Islet precursor cell (in vitro differentiated cells): ENCODE measurements at regions not wholly inside any gene's neighbourhood (a gene's known extent, or its start where the extent isn't known, plus 50 kb on each side); places are given as distances from the start of the nearest gene placed in this dataset.
"Not testable (repeated sequence)": the region's sequence is repeated elsewhere in the genome, so short reads cannot be mapped to it uniquely, and the experiment has no call there.

ENCODE experiments used
- DNase-seq: peaks from one replicate; pipeline ENCODE4 v3.0.0-alpha.2; 2018

GRCh38 chr6:12525276-12525675 is 191.3 kb upstream of the PHACTR1 start:
- no peak for DNase-seq

DNA sequence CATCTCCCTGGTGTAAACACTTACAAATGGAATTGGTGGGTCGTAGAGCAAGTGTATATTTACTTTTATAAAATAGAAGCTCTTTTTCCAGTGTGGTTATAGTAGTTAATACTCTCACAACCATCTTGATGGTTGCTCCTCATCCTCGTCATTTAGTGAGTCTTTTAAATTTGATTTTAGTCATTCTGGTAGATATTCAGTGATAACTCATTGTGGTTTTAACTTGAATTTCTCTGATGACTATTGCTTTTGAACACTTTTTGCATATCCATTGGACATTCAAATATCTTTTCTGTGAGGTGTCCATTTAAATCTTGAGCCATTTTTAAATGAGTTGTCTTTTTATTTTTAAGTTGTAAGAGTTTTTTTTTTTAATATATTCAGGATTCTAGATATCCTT is 189.2 kb upstream of the PHACTR1 start:
- DNase-seq, result no peak

- DNase-seq, result no peak
Observed at GRCh38 chr6:12528136-12528535, 188.4 kb upstream of the PHACTR1 start.

- peak; percentile 94 for DNase-seq
Observed at GRCh38 chr6:12528581-12529363, 187.8 kb upstream of the PHACTR1 start.

GRCh38 chr6:12529364-12530019 is 187.1 kb upstream of the PHACTR1 start:
- DNase-seq, result peak; percentile 81

DNA sequence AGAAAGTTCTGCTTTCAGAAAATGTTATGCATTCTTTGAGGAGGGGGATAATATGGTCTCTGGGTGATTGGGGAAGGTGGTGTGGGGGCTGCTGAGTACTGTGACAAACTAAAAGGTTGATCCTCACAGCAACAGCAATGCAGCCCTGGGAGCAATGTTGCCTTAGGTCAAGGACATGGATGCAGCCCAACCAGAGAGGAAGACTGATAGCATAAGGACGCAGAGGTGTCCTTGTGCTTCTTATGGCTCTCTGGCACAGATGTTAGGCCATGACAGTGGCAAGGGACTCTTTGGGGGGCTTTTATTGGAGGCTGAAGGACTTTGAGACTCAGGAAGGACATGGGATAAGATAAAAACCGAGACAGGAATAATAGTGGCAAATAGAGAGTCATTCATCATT is 186.2 kb upstream of the PHACTR1 start:
- DNase-seq, result no peak

- no peak for DNase-seq
Observed at GRCh38 chr6:12533586-12533985, 183.0 kb upstream of the PHACTR1 start.

- no peak for DNase-seq
Observed at GRCh38 chr6:12534069-12534853, 182.3 kb upstream of the PHACTR1 start.

GRCh38 chr6:12535586-12536314 is 180.8 kb upstream of the PHACTR1 start:
- DNase-seq, result no peak

- no peak for DNase-seq
Observed at GRCh38 chr6:12536416-12536815, 180.2 kb upstream of the PHACTR1 start.

GRCh38 chr6:12537389-12537788 is 179.2 kb upstream of the PHACTR1 start:
- no peak for DNase-seq

DNA sequence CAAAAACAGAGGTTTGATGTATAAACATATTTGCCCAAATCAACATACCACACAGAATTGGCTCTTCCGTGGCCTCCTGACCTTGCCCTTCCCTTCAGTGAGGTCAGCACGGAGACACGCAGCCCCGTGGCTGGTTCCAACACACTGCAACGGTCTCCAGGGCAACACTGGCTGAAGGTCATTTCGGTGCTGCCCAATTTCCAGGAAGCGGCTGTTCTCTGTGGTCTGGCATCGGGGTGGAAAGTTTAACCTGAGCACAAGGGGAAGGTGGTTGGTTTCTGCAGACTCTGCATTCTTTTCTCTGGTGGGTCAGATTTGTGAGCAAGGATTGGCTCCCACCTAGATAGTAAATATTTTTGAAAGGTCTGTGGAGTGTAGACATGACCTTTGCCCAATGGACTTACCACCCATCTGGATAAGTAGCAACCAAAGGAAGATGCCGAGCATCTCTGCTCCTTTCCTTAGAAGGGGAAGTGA is 177.6 kb upstream of the PHACTR1 start:
- no peak for DNase-seq

DNA sequence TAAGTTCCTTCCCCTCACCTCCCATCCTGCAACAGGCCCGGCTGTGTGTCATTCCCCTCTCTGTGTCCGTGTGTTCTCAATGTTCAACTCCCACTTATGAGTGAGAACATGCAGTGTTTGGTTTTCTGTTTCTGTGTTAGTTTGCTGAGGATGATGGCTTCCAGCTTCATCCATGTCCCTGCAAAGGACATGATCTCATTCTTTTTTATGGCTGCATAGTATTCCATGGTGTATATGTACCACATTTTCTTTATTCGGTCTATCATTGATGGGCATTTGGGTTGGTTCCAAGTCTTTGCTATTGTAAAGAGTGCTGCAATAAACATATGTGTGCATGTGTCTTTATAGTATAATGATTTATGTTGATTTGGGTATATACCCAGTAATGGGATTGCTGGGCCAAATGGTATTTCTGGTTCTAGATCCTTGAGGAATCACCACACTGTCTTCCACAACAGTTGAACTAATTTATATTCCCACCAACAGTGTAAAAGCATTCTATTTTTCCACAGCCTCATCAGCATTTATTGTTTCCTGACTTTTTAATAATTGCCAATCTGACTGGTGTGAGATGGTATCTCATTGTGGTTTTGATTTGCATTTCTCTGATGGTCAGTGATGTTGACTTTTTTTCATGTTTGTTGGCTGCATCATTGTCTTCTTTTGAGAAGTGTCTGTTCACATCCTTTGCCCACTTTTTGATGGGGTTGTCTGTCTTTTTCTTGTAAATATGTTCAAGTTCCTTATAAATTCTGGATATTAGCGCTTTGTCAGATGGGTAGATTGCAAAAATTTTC is 174.1 kb upstream of the PHACTR1 start:
- DNase-seq, result not testable (repeated sequence)

- DNase-seq, result no peak
Observed at GRCh38 chr6:12543953-12544352, 172.6 kb upstream of the PHACTR1 start.

- DNase-seq, result no peak
Observed at GRCh38 chr6:12544821-12545565, 171.6 kb upstream of the PHACTR1 start.

DNA sequence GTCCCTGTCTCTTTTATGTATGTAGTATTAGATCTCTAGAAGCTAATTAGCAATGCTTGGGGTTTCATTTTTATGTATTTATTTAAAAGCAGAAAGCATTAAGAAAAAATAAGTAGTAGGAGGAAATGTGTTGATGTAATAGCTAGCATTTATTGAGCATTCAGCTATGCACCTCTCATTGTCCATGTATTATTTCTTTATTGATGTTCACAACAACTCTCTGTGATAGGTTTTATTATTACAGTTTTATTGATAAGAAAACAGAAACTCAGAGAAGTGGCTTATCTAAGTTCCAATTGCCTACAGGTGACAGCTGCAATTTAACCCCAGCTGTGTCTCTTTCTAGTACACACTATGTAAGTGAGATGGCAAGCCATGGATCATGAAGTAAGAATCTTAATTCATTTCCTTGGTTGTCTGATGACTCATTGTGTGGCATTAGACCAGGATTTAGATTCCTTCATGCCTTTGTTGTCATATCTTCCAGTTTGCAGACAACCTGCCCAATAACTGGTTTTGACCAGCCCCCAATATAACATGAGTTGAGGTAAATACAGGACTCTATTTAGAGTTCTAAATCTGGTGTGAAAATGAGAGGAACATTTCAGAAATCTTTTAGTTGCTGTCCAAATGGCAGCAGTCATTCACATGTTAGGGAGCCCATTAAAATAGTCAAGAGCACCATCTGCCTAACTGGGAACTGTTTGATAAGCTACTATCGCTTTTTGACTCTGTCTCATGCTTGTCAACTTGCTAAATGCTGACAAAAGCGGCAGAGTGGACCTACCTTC is 170.8 kb upstream of the PHACTR1 start:
- no peak for DNase-seq

DNA sequence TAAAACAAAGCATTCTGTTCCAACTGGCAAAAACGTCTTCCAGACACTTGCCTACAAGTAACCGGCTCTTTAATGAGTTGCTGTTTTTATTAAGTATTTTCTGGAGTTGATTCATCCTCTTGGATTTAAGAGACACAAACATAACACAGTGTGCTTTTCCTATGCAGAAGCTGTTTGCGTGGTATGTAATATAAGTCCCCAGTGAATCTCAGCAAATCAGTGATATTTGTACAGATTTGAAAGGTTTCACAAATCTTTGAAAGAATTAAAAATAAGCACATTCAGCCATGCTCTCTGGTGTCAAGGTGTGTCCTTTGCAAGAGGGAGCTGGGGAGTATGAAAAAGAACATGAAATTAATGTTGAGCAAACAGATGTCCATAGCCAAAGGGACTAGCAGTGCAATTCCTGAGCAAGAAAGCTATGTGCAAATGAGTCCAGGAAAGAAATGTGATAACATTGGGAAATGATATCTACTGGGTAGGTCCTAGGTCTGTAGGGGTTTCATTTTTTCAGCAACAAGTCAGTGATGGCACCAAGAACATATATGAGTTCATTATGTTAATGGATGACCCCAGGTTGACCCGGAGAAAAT is 170.1 kb upstream of the PHACTR1 start:
- DNase-seq, result no peak

- no peak for DNase-seq
Observed at GRCh38 chr6:12548526-12548925, 168.0 kb upstream of the PHACTR1 start.

GRCh38 chr6:12549445-12549844 is 167.1 kb upstream of the PHACTR1 start:
- DNase-seq, result not testable (repeated sequence)

DNA sequence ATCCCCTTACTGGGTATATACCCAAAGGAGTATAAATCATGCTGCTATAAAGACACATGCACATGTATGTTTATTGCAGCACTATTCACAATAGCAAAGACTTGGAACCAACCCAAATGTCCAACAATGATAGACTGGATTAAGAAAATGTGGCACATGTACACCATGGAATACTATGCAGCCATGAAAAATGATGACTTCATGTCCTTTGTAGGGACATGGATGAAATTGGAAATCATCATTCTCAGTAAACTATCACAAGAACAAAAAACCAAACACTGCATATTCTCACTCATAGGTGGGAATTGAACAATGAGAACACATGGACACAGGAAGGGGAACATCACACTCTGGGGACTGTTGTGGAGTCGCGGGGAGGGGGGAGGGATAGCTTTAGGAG is 161.7 kb upstream of the PHACTR1 start:
- DNase-seq, result not testable (repeated sequence)
